CD4-positive, alpha-beta memory T cell (primary cell): ENCODE measurements at regions not wholly inside any gene's neighbourhood (a gene's known extent, or its start where the extent isn't known, plus 50 kb on each side); places are given as distances from the start of the nearest gene placed in this dataset.
"Not testable (repeated sequence)": the region's sequence is repeated elsewhere in the genome, so short reads cannot be mapped to it uniquely, and the experiment has no call there.

Source experiments
- CTCF ChIA-PET: fragments of 350-600 bp; sonication (Branson Sonifier 250); formaldehyde crosslinking; loops from one replicate; lab custom pipeline; 2021; ENCODE audit warnings: inconsistent platforms; ENCODE audit not compliant: partially characterized antibody; lab: Charles Lee
- POLR2A ChIA-PET: fragments of 350-600 bp; sonication (Branson Sonifier 250); formaldehyde crosslinking; loops from one replicate; lab custom pipeline; 2021; ENCODE audit not compliant: partially characterized antibody; lab: Charles Lee
- DNase-seq, 5 donors: peaks; one replicate each; pipeline versions ENCODE4 v3.0.0 to v3.0.0-alpha.2; 2020 to 2022; ENCODE audit warnings: mixed read lengths in 1 of 5
- H3K27ac ChIP-seq: one replicate; pipeline ENCODE4 v1.7.0; 2013; ENCODE audit warnings: low read depth, low read length
- H3K27me3 ChIP-seq: 2 replicates; pipeline ENCODE4 v1.7.0; 2013; ENCODE audit warnings: mild to moderate bottlenecking, low read length, moderate library complexity; ENCODE audit not compliant: insufficient read depth
- H3K36me3 ChIP-seq: 2 replicates; pipeline ENCODE4 v1.7.0; 2013; ENCODE audit warnings: mild to moderate bottlenecking, low read length, moderate library complexity; ENCODE audit not compliant: insufficient read depth
- H3K4me1 ChIP-seq: 2 replicates; pipeline ENCODE4 v1.7.0; 2013; ENCODE audit warnings: mild to moderate bottlenecking, low read length, moderate library complexity; ENCODE audit not compliant: insufficient read depth
- H3K4me3 ChIP-seq, 2 donors: one replicate each; pipeline ENCODE4 v1.7.0; 2013; ENCODE audit warnings: low read length in 2 of 2, mild to moderate bottlenecking in 1 of 2
- H3K9me3 ChIP-seq, 2 donors: one replicate each; pipeline ENCODE4 v1.7.0; 2013; ENCODE audit warnings: low read length in 2 of 2, control low read depth in 1 of 2; ENCODE audit not compliant: control insufficient read depth in 1 of 2
- H3K27ac Mint-ChIP-seq, 7 donors: one replicate each; pipeline ENCODE4 v1.8.0; 2020 to 2021; ENCODE audit warnings: mixed read lengths in 7 of 7, mild to moderate bottlenecking in 6 of 7, inconsistent platforms in 3 of 7, moderate library complexity in 3 of 7
- H3K27me3 Mint-ChIP-seq, 2 donors: one replicate each; pipeline ENCODE4 v1.8.0; 2020 to 2021; ENCODE audit warnings: mixed read lengths in 2 of 2
- H3K36me3 Mint-ChIP-seq, 2 donors: one replicate each; pipeline ENCODE4 v1.8.0; 2020 to 2021; ENCODE audit warnings: mixed read lengths in 2 of 2, inconsistent platforms in 1 of 2, mild to moderate bottlenecking in 1 of 2
- H3K4me1 Mint-ChIP-seq, 4 donors: one replicate each; pipeline ENCODE4 v1.8.0; 2020 to 2021; ENCODE audit warnings: mixed read lengths in 4 of 4, mild to moderate bottlenecking in 1 of 4
- H3K4me3 Mint-ChIP-seq, 8 donors: one replicate each; pipeline ENCODE4 v1.8.0; 2020 to 2021; ENCODE audit warnings: mixed read lengths in 8 of 8, mild to moderate bottlenecking in 7 of 8, moderate library complexity in 6 of 8, inconsistent platforms in 3 of 8
- H3K9me3 Mint-ChIP-seq, 8 donors: one replicate each; pipeline ENCODE4 v1.8.0; 2020 to 2021; ENCODE audit warnings: mixed read lengths in 8 of 8, mild to moderate bottlenecking in 5 of 8, inconsistent platforms in 3 of 8, moderate library complexity in 1 of 8
- intact Hi-C: fragments of 100-400 bp; cut with micrococcal nuclease; formaldehyde crosslinking; loops from one replicate; pipeline ENCODE4 v1.15.1; 2023

DNA sequence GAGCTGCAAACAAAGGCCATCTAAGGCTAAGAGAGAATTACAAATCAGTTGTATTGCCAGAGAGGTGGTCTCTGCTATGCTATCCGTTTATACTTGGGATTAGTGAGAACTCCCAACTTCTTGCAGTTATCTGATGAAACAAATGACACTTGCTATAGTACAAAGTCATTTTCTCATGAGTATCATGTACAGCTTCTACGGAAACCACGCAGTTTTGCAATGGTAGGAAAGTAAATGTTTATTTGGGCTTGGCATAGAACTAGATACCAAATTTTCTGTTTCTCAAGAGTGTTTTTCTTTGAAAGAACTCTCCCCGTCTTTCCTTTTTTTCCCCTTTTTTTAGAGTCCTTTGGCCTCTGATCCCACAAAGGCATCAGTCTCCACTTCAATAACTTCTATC, 128.2 kb upstream of the ENPEP start:
- no peaks in the 10 kb centered on the region for H3K27me3 ChIP-seq
- H3K27me3 Mint-ChIP-seq: peaks cover 12 to 14% of the 10 kb centered on the region in 2 donors
- intact Hi-C loops: no loop called here
- no peaks in the 10 kb centered on the region for H3K36me3 Mint-ChIP-seq
- POLR2A ChIA-PET: no interaction called here
- peaks cover 0 to 4% (median 1%) of the 10 kb centered on the region in 8 donors for H3K9me3 Mint-ChIP-seq
- no peaks in the 10 kb centered on the region for H3K4me1 ChIP-seq
- no peak for DNase-seq
- H3K4me3 Mint-ChIP-seq: no peak overlapping the region
- no peak overlapping the region for H3K4me3 ChIP-seq
- H3K27ac ChIP-seq: no peak overlapping the region
- no peaks in the 10 kb centered on the region for H3K36me3 ChIP-seq
- H3K9me3 ChIP-seq: no peaks in the 10 kb centered on the region
- CTCF ChIA-PET: no interaction called here
- H3K4me1 Mint-ChIP-seq: no peaks in the 10 kb centered on the region
- H3K27ac Mint-ChIP-seq: no peak overlapping the region

DNA sequence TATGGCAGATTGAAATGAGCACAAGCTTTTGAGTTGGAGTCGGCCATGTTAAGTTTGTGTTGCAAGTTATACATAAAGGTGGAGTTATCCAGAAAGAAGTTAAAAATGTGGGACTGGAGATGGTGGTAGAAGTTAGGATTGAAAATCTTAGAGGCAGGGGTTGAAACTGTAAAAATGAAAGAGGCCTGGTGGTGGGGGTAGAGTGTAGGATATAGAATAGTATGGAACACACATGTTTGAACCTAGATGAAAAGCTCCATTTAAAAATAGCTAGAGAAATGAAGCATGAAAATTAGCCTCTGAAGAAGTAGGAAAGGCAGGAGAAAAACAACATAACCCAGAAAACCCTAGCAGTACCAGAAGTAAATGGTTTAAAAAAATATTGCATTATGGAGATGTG, 131.8 kb upstream of the ENPEP start:
- Histone ChIP-seq H3K27me3 (no peaks in the 10 kb centered on the region), H3K4me1 (no peaks in the 10 kb centered on the region), H3K4me3 (no peak overlapping the region), H3K36me3 (no peaks in the 10 kb centered on the region), H3K27ac (no peak overlapping the region), H3K9me3 (no peaks in the 10 kb centered on the region)
- ChIA-PET POLR2A (no interaction called here), CTCF (interaction anchor here (0.7 kb wide), 1 partner anchor 165 kb away, joined by 3 read pairs; no protein-coding TSS in a partner anchor)
- intact Hi-C loops: no loop called here
- no peaks in the 10 kb centered on the region for H3K36me3 Mint-ChIP-seq
- no peak for DNase-seq
- peaks cover 0 to 5% (median 1%) of the 10 kb centered on the region in 8 donors for H3K9me3 Mint-ChIP-seq
- H3K4me1 Mint-ChIP-seq: no peaks in the 10 kb centered on the region
- no peak overlapping the region for H3K27ac Mint-ChIP-seq
- H3K27me3 Mint-ChIP-seq: peaks cover 10 to 12% of the 10 kb centered on the region in 2 donors
- no peak overlapping the region for H3K4me3 Mint-ChIP-seq

DNA sequence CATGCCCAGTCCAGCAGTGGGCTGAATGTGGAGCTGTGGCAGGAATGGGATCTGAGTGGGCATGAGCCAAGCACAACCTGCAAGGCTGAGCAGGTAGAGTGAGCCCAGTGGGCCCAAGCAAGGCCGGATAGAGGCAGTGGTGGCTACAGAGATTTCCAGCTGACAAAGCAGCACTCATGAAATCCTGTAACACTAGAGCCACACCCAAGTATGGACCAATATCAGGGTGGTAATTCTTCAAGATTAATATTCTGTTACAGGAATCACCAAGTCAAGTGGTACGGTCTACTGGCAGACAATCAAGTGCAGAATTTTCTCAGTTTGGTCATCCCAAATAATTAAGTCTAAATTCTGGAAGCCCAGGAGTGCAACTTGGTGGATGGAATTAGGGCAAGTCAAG, 132.4 kb upstream of the ENPEP start:
- Mint-ChIP-seq H3K27me3 (peaks cover 10 to 12% of the 10 kb centered on the region in 2 donors), H3K27ac (no peak overlapping the region), H3K36me3 (no peaks in the 10 kb centered on the region), H3K9me3 (peaks cover 0 to 5% (median 1%) of the 10 kb centered on the region in 8 donors), H3K4me3 (no peak overlapping the region), H3K4me1 (no peaks in the 10 kb centered on the region)
- H3K36me3 ChIP-seq: no peaks in the 10 kb centered on the region
- no peaks in the 10 kb centered on the region for H3K27me3 ChIP-seq
- H3K9me3 ChIP-seq: no peaks in the 10 kb centered on the region
- no peaks in the 10 kb centered on the region for H3K4me1 ChIP-seq
- intact Hi-C loops: no loop called here
- POLR2A ChIA-PET: no interaction called here
- no peak overlapping the region for H3K27ac ChIP-seq
- CTCF ChIA-PET: no interaction called here
- no peak overlapping the region for H3K4me3 ChIP-seq
- no peak for DNase-seq

DNA sequence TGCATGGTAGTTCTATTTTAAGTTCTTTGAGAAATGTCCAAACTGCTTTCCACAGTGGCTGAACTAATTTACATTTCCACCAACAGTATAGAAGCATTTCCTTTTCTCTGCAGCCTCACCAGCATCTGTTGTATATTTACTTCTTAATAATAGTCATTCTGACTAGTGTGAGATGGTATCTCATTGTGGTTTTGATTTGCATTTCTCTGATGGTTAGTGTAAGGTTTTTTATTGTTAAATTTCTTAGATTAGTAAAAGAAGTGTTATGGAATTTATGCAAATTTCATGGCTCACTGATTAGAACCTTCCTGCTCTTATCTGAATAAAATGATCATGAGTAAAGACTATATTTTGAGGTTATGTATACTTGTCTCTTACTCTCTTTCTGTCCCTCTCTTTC, 134.8 kb upstream of the ENPEP start:
- H3K9me3 Mint-ChIP-seq, H3K4me3 Mint-ChIP-seq, H3K36me3 ChIP-seq, H3K4me1 ChIP-seq, H3K27ac ChIP-seq, H3K27ac Mint-ChIP-seq, H3K4me3 ChIP-seq, DNase-seq, H3K4me1 Mint-ChIP-seq, POLR2A ChIA-PET, H3K27me3 ChIP-seq, H3K9me3 ChIP-seq, intact Hi-C loops, H3K36me3 Mint-ChIP-seq: not testable (repeated sequence)
- H3K27me3 Mint-ChIP-seq: peaks cover 13 to 14% of the 10 kb centered on the region in 2 donors
- CTCF ChIA-PET: interaction anchor here (0.6 kb wide), 1 partner anchor 310 kb away, joined by 4 read pairs; no protein-coding TSS in a partner anchor

DNA sequence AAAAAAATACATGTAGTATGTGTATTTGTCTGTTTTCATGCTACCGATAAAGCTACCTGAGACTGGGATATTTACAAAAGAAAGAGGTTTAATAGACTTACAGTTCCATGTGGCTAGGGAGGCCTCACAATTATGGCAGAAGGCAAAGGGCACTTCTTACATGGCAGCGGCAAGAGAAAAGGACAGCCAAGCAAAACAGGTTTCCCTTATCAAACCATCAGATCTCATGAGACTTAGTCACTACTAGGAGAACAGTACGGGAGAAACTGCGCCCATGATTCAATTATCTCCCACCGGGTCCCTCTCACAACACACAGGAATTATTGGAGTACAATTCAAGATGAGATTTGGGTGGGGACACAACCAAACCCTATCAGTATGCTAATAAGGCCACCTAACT, 137.0 kb upstream of the ELOVL6 start:
- ChIA-PET CTCF (no interaction called here), POLR2A (no interaction called here)
- H3K27ac Mint-ChIP-seq: peak overlapping the region in 1 of 7 donors; percentile 53
- no peak overlapping the region for H3K27ac ChIP-seq
- H3K9me3 ChIP-seq: no peaks in the 10 kb centered on the region
- H3K36me3 Mint-ChIP-seq: no peaks in the 10 kb centered on the region
- no peak for DNase-seq
- H3K4me3 ChIP-seq: no peak overlapping the region
- peaks cover 0 to 5% (median 0%) of the 10 kb centered on the region in 8 donors for H3K9me3 Mint-ChIP-seq
- no peaks in the 10 kb centered on the region for H3K27me3 ChIP-seq
- H3K4me1 ChIP-seq: no peaks in the 10 kb centered on the region
- H3K4me1 Mint-ChIP-seq: no peaks in the 10 kb centered on the region
- peaks cover 14 to 22% of the 10 kb centered on the region in 2 donors for H3K27me3 Mint-ChIP-seq
- intact Hi-C loops: no loop called here
- H3K36me3 ChIP-seq: no peaks in the 10 kb centered on the region
- no peak overlapping the region for H3K4me3 Mint-ChIP-seq

DNA sequence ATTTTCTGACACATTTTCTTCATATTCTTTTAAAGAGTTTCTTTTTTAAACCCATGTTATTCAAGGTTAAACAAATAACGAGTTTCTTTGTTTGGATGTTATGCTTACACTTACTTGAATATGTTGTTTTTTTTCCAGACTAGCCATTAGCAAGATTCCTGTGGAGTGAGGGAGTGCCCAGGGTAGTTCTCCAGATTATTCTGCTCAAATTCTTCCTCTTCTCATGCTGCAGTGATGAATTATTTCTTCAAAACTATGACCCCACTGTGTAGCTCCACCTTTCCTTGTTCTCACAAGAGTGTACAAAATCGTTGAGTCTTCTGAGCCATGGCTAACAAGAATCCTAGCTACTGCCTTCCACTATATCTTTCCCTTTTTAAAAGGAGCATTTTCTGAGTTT, 134.1 kb upstream of the ELOVL6 start:
- H3K9me3 ChIP-seq: no peaks in the 10 kb centered on the region
- Mint-ChIP-seq H3K27me3 (peaks cover 17 to 38% of the 10 kb centered on the region in 2 donors), H3K4me1 (no peaks in the 10 kb centered on the region), H3K36me3 (no peaks in the 10 kb centered on the region), H3K27ac (no peak overlapping the region), H3K9me3 (peaks cover 0 to 18% (median 6%) of the 10 kb centered on the region in 8 donors), H3K4me3 (no peak overlapping the region)
- ChIA-PET POLR2A (no interaction called here), CTCF (no interaction called here)
- H3K27me3 ChIP-seq: no peaks in the 10 kb centered on the region
- no peaks in the 10 kb centered on the region for H3K36me3 ChIP-seq
- H3K4me3 ChIP-seq: no peak overlapping the region
- no peaks in the 10 kb centered on the region for H3K4me1 ChIP-seq
- no peak for DNase-seq
- intact Hi-C loops: no loop called here
- H3K27ac ChIP-seq: no peak overlapping the region

DNA sequence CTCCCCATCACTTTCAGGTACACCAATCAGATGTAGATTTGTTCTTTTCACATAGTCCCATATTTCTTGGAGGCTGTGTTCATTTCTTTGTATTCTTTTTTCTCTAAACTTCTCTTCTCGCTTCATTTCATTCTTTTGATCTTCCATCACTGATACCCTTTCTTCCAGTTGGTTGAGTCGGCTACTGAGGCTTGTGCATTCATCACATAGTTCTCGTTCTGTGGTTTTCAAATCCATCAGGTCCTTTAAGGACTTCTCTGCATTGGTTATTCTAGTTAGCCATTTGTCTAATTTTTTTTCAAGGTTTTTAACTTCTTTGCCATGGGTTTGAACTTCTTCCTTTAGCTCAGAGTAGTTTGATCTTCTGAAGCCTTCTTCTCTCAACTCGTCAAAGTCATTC, 128.0 kb upstream of the ELOVL6 start:
- H3K27me3 Mint-ChIP-seq: peaks cover 6 to 20% of the 10 kb centered on the region in 2 donors

DNA sequence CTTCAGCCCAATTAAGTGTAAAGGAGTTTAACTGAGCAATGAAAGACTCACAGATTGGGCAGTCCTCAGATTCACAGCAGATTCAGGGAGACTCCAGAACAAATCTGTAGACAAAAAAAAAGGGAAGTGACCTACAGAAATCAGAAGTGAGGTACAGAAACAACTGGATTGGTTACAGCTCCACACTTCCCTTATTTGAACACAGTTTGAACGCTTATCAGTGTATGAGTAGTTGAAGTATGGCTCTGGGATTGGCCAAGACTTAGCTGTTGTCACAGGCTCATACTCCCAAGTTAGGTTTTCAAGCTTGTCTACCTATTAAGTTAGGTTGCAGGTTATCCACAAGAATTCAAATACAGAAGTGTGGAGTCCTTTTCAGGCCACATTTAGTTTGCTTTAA, 112.4 kb upstream of the ELOVL6 start:
- no peak overlapping the region for H3K4me3 Mint-ChIP-seq
- H3K9me3 ChIP-seq: no peaks in the 10 kb centered on the region
- no peaks in the 10 kb centered on the region for H3K36me3 ChIP-seq
- H3K36me3 Mint-ChIP-seq: no peaks in the 10 kb centered on the region
- H3K27ac ChIP-seq: no peak overlapping the region
- no peaks in the 10 kb centered on the region for H3K9me3 Mint-ChIP-seq
- CTCF ChIA-PET: no interaction called here
- no peak for DNase-seq
- H3K27me3 Mint-ChIP-seq: peaks cover 4 to 15% of the 10 kb centered on the region in 2 donors
- POLR2A ChIA-PET: no interaction called here
- H3K27ac Mint-ChIP-seq: no peak overlapping the region
- H3K4me1 ChIP-seq: no peaks in the 10 kb centered on the region
- H3K27me3 ChIP-seq: no peaks in the 10 kb centered on the region
- intact Hi-C loops: no loop called here
- H3K4me3 ChIP-seq: no peak overlapping the region
- H3K4me1 Mint-ChIP-seq: peaks cover 0 to 3% (median 0%) of the 10 kb centered on the region in 4 donors

More for the DNA sequence above, 128.0 kb upstream of the ELOVL6 start:
- H3K36me3 Mint-ChIP-seq, H3K36me3 ChIP-seq, H3K4me1 Mint-ChIP-seq, intact Hi-C loops, H3K4me1 ChIP-seq, DNase-seq, H3K4me3 Mint-ChIP-seq, H3K9me3 ChIP-seq, CTCF ChIA-PET, H3K4me3 ChIP-seq, H3K27me3 ChIP-seq, POLR2A ChIA-PET, H3K27ac Mint-ChIP-seq, H3K27ac ChIP-seq: not testable (repeated sequence)
- peaks cover 0 to 18% (median 6%) of the 10 kb centered on the region in 8 donors for H3K9me3 Mint-ChIP-seq
